Activated B cell treated with CpG ODN at 0.5 μM for 24 hours (primary cell): ENCODE measurements at regions not wholly inside any gene's neighbourhood (a gene's known extent, or its start where the extent isn't known, plus 50 kb on each side); places are given as distances from the start of the nearest gene placed in this dataset.

ENCODE experiments used
- ATAC-seq: fragments of 200-7000 bp; cut with Tn5 transposase; one replicate; pipeline ENCODE4 v1.10.0; 2021; ENCODE audit warnings: low read depth, mild to moderate bottlenecking, moderate library complexity
- CTCF ChIA-PET: fragments of 350-600 bp; sonication (Branson Sonifier 250); formaldehyde crosslinking; loops from one replicate; lab custom pipeline; 2021; ENCODE audit warnings: antibody characterized with exemption; lab: Charles Lee
- POLR2A ChIA-PET: fragments of 350-600 bp; sonication (Branson Sonifier 250); formaldehyde crosslinking; loops from one replicate; lab custom pipeline; 2021; ENCODE audit warnings: antibody characterized with exemption; lab: Charles Lee
- DNase-seq: peaks from one replicate; pipeline ENCODE4 v3.0.0; 2022
- H3K27ac Mint-ChIP-seq: one replicate; pipeline ENCODE4 v1.8.0; 2020; ENCODE audit warnings: mixed read lengths
- H3K27me3 Mint-ChIP-seq: one replicate; pipeline ENCODE4 v1.8.0; 2021; ENCODE audit warnings: mixed read lengths
- H3K36me3 Mint-ChIP-seq: one replicate; pipeline ENCODE4 v1.8.0; 2021; ENCODE audit warnings: low read depth, mixed read lengths
- H3K4me1 Mint-ChIP-seq: one replicate; pipeline ENCODE4 v1.8.0; 2021; ENCODE audit warnings: mixed read lengths
- H3K4me3 Mint-ChIP-seq: one replicate; pipeline ENCODE4 v1.8.0; 2020; ENCODE audit warnings: mild to moderate bottlenecking, mixed read lengths
- H3K9me3 Mint-ChIP-seq: one replicate; pipeline ENCODE4 v1.8.0; 2020; ENCODE audit warnings: mixed read lengths
- CTCF ChIP-seq: fragments of 200-600 bp; IDR thresholded peaks from one replicate; pipeline ENCODE4 v1.8.0; 2022; ENCODE audit warnings: antibody characterized with exemption, mild to moderate bottlenecking
- intact Hi-C: fragments of 100-400 bp; cut with micrococcal nuclease; formaldehyde crosslinking; loops from one replicate; pipeline ENCODE4 v1.15.1; 2024

GRCh38 chr7:46832136-46832535, 749.8 kb downstream of the TNS3 start:
- Mint-ChIP-seq H3K27me3 (no peaks in the 10 kb centered on the region), H3K36me3 (no peaks in the 10 kb centered on the region), H3K27ac (no peak overlapping the region), H3K4me3 (no peak overlapping the region), H3K4me1 (no peaks in the 10 kb centered on the region), H3K9me3 (no peaks in the 10 kb centered on the region)
- no peak for ATAC-seq
- POLR2A ChIA-PET: no interaction called here
- CTCF ChIA-PET: no interaction called here
- TF ChIP-seq CTCF: no peak
- no peak for DNase-seq
- intact Hi-C loops: no loop called here

GRCh38 chr7:46819819-46820218, 762.1 kb downstream of the TNS3 start:
- ATAC-seq (no peak), DNase-seq (no peak)
- CTCF ChIA-PET: no interaction called here
- no peak for TF ChIP-seq CTCF
- Mint-ChIP-seq H3K27me3 (no peaks in the 10 kb centered on the region), H3K27ac (no peak overlapping the region), H3K36me3 (no peaks in the 10 kb centered on the region), H3K4me1 (no peaks in the 10 kb centered on the region), H3K4me3 (no peak overlapping the region), H3K9me3 (peaks cover 11% of the 10 kb centered on the region)
- POLR2A ChIA-PET: no interaction called here
- intact Hi-C loops: no loop called here

- H3K4me1 Mint-ChIP-seq: no peaks in the 10 kb centered on the region
- no peak overlapping the region for H3K27ac Mint-ChIP-seq
- ChIA-PET CTCF (no interaction called here), POLR2A (no interaction called here)
- H3K4me3 Mint-ChIP-seq: no peak overlapping the region
- no peaks in the 10 kb centered on the region for H3K27me3 Mint-ChIP-seq
- H3K9me3 Mint-ChIP-seq: peaks cover 4% of the 10 kb centered on the region
- no peaks in the 10 kb centered on the region for H3K36me3 Mint-ChIP-seq
- no peak for TF ChIP-seq CTCF
- DNase-seq (no peak), ATAC-seq (no peak)
- intact Hi-C loops: no loop called here
Measured at GRCh38 chr7:46814516-46815250, 767.2 kb downstream of the TNS3 start.

DNA sequence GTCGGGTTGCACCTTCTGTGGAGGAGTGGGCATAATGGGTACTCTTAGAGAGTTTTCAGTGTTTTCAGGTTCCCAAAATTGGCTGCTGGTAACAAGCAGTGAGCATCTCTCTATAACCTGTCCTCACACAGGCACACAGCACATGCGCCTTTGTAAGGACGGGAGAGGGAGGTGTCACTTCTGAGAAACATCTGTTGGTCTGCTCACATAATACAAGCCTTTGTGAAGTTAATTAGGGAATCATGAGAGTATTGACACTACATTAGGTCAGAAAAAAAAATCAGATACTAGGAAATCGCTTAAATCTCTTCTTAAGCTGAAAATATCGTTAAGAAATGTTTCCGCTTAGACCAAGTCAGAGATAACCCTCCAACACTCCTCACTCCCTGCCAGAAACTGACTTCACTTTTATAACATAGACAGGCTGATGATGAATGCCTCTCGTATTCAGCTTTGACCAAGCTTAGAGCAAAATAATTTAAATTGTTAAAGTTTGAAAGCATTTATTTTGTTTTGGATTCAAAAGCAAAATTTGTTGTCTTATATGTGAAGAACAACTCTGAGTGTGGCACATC, 769.7 kb downstream of the TNS3 start:
- no peak for ATAC-seq
- Mint-ChIP-seq H3K36me3 (no peaks in the 10 kb centered on the region), H3K27me3 (no peaks in the 10 kb centered on the region), H3K4me1 (no peaks in the 10 kb centered on the region), H3K27ac (no peak overlapping the region), H3K4me3 (no peak overlapping the region), H3K9me3 (peaks cover 3% of the 10 kb centered on the region)
- POLR2A ChIA-PET: no interaction called here
- CTCF ChIA-PET: no interaction called here
- TF ChIP-seq CTCF: no peak
- intact Hi-C loops: no loop called here
- DNase-seq: no peak

DNA sequence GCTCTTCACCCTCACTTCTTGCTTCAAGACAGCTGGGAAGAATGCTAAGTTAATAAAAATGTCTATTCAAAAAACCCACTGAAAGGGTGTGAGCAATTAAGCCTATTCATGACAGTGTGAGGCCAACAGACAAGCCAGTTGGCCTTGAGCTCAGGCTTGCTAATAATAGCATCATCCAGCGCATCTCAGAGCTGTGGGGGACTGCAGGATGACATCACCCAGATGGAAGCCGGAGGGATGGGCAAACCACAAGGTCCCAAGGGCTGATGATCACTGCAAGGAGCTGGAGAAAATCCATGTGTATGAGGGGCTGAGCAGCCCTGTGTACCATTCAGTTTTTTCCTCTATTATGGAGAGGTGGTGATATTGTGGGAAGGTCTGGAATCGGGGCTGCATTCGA, 770.4 kb downstream of the TNS3 start:
- intact Hi-C loops: no loop called here
- ATAC-seq: no peak
- H3K9me3 Mint-ChIP-seq: no peaks in the 10 kb centered on the region

More for the DNA sequence above, 770.4 kb downstream of the TNS3 start:
- no peaks in the 10 kb centered on the region for H3K36me3 Mint-ChIP-seq
- no peak for TF ChIP-seq CTCF
- CTCF ChIA-PET: no interaction called here
- no peaks in the 10 kb centered on the region for H3K27me3 Mint-ChIP-seq
- no peak overlapping the region for H3K27ac Mint-ChIP-seq
- H3K4me1 Mint-ChIP-seq: no peaks in the 10 kb centered on the region
- no peak overlapping the region for H3K4me3 Mint-ChIP-seq
- POLR2A ChIA-PET: no interaction called here
- DNase-seq: no peak
